BJ (cell line): ENCODE measurements at regions not wholly inside any gene's neighbourhood (a gene's known extent, or its start where the extent isn't known, plus 50 kb on each side); places are given as distances from the start of the nearest gene placed in this dataset.

Source experiments
- CTCF ChIA-PET: fragments of 350-600 bp; formaldehyde crosslinking; extraction: SDS; loops from one replicate; lab custom pipeline; 2021; ENCODE audit warnings: antibody characterized with exemption, inconsistent platforms; lab: Yijun Ruan, JAX
- POLR2A ChIA-PET: fragments of 300-600 bp; sonication (Branson Sonifier 250); formaldehyde crosslinking; extraction: SDS; loops from one replicate; lab custom pipeline; 2021; ENCODE audit warnings: antibody characterized with exemption; lab: Charles Lee
- DNase-seq: peaks from one replicate; pipeline ENCODE4 v3.0.0-alpha.2; 2011; ENCODE audit warnings: low read depth
- H3K27me3 ChIP-seq: 2 replicates; pipeline ENCODE4 v1.6.0; 2011; ENCODE audit warnings: low read length; ENCODE audit not compliant: control insufficient read depth, insufficient read depth
- H3K36me3 ChIP-seq: 2 replicates; pipeline ENCODE4 v1.5.1; 2011; ENCODE audit warnings: low read length; ENCODE audit not compliant: control insufficient read depth, insufficient read depth
- H3K4me3 ChIP-seq: 2 replicates; pipeline ENCODE4 v1.5.1; 2011; ENCODE audit warnings: low read depth, mild to moderate bottlenecking, control low read depth, low read length
- CTCF ChIP-seq: IDR thresholded peaks from 2 replicates; pipeline ENCODE4 v1.5.1; 2011; ENCODE audit warnings: low read depth, mild to moderate bottlenecking, control low read depth, inconsistent platforms, low read length, moderate library complexity; ENCODE audit not compliant: insufficient read depth

DNA sequence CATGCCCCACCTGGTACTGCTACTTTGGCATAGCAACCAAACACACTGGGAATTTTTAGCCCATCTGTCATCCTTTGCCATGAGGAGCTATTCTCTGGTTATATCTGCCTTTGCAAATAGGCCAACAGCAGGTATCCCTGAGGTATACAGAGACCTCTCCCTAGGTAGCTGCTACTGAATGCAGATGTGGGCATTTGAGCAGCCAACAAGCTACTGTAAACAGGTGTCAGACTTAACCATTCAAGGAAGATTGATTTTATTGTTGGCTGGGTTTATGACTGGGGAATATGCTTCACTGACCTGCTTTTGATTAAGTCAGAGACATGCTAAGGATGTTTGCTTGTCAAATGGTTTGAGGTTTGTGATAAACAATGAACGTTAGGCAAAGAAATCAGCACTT, 183.2 kb downstream of the OXSM start:
- ChIA-PET CTCF (interaction anchor here (0.6 kb wide), 1 partner anchor 23 kb away, joined by 3 read pairs; no protein-coding TSS in a partner anchor), POLR2A (no interaction called here)
- Histone ChIP-seq H3K4me3 (no peak overlapping the region), H3K27me3 (no peaks in the 10 kb centered on the region), H3K36me3 (no peaks in the 10 kb centered on the region)
- TF ChIP-seq CTCF, result no peak
- DNase-seq, result no peak

GRCh38 chr3:25982756-25983155, 192.9 kb downstream of the OXSM start:
- Histone ChIP-seq H3K4me3 (no peak overlapping the region), H3K36me3 (no peaks in the 10 kb centered on the region), H3K27me3 (no peaks in the 10 kb centered on the region)
- ChIA-PET CTCF (no interaction called here), POLR2A (no interaction called here)
- no peak for DNase-seq
- TF ChIP-seq CTCF, result no peak

DNA sequence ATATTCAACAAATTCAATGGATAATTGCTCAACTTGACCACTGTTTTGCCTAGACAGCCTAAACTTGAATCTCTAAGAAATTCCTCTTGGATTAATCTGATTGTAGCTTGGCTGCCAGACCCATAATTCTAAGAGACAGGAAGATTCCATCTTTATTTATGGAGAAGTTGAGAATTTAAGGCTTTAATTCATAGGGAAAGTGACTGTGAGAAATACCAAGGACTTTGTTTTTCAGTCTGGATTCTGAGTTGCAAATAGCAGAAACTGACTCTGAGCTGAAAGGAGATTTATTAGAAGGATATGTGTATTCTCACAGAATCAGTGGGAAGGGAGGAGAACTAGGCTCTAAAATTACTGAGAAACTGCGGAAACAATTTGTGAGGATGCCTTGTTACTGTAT, 195.7 kb downstream of the OXSM start:
- TF ChIP-seq CTCF, result no peak
- H3K4me3 ChIP-seq, result no peak overlapping the region
- H3K27me3 ChIP-seq, result no peaks in the 10 kb centered on the region
- H3K36me3 ChIP-seq, result no peaks in the 10 kb centered on the region
- POLR2A ChIA-PET, result no interaction called here
- CTCF ChIA-PET, result no interaction called here
- DNase-seq, result no peak

- no peak for DNase-seq
- POLR2A ChIA-PET, result no interaction called here
- no peaks in the 10 kb centered on the region for H3K27me3 ChIP-seq
- no peaks in the 10 kb centered on the region for H3K36me3 ChIP-seq
- CTCF ChIA-PET, result no interaction called here
- no peak overlapping the region for H3K4me3 ChIP-seq
- no peak for TF ChIP-seq CTCF
Observed at GRCh38 chr3:25992606-25993005, 202.7 kb downstream of the OXSM start.

GRCh38 chr3:26004172-26004571, 214.3 kb downstream of the OXSM start:
- CTCF ChIA-PET, result no interaction called here

More at GRCh38 chr3:26004172-26004571, 214.3 kb downstream of the OXSM start:
- POLR2A ChIA-PET, result no interaction called here
- no peaks in the 10 kb centered on the region for H3K27me3 ChIP-seq
- H3K4me3 ChIP-seq, result no peak overlapping the region
- H3K36me3 ChIP-seq, result no peaks in the 10 kb centered on the region
- DNase-seq, result no peak
- TF ChIP-seq CTCF, result no peak
